Stimulated activated CD4-positive, alpha-beta T cell treated with anti-CD3 and anti-CD28 coated beads, Interleukin-4, amount 100 ng/mL, for 1 hour (primary cell): ENCODE measurements at regions not wholly inside any gene's neighbourhood (a gene's known extent, or its start where the extent isn't known, plus 50 kb on each side); places are given as distances from the start of the nearest gene placed in this dataset.
"Not testable (repeated sequence)": the region's sequence is repeated elsewhere in the genome, so short reads cannot be mapped to it uniquely, and the experiment has no call there.

Experiments
- DNase-seq: peaks from one replicate; pipeline ENCODE4 v3.0.0-alpha.2; 2020

GRCh38 chr3:181929501-181929900 lies 217.8 kb downstream of the SOX2 start:
- no peak for DNase-seq

- no peak for DNase-seq
Observed at GRCh38 chr3:181930105-181930504, 218.4 kb downstream of the SOX2 start.

- no peak for DNase-seq
Observed at GRCh38 chr3:181932039-181932438, 220.3 kb downstream of the SOX2 start.

- no peak for DNase-seq
Observed at GRCh38 chr3:181933052-181933618, 221.4 kb downstream of the SOX2 start.

- no peak for DNase-seq
Observed at GRCh38 chr3:181935915-181936314, 224.2 kb downstream of the SOX2 start.

GRCh38 chr3:181936774-181937173 lies 225.0 kb downstream of the SOX2 start:
- DNase-seq: no peak

- not testable (repeated sequence) for DNase-seq
Observed at GRCh38 chr3:181938580-181938979, 226.9 kb downstream of the SOX2 start.

- no peak for DNase-seq
Observed at GRCh38 chr3:181940703-181941102, 229.0 kb downstream of the SOX2 start.

GRCh38 chr3:181941250-181941649 lies 229.5 kb downstream of the SOX2 start:
- no peak for DNase-seq

- no peak for DNase-seq
Observed at GRCh38 chr3:181943285-181943684, 231.6 kb downstream of the SOX2 start.

- no peak for DNase-seq
Observed at GRCh38 chr3:181947606-181948005, 235.9 kb downstream of the SOX2 start.

GRCh38 chr3:181948286-181948685 lies 236.6 kb downstream of the SOX2 start:
- DNase-seq: no peak

- DNase-seq: no peak
Observed at GRCh38 chr3:181952221-181952620, 240.5 kb downstream of the SOX2 start.

- DNase-seq: no peak
Observed at GRCh38 chr3:181952929-181953328, 241.2 kb downstream of the SOX2 start.

- DNase-seq: no peak
Observed at GRCh38 chr3:181955566-181955965, 243.8 kb downstream of the SOX2 start.

GRCh38 chr3:181956122-181956521 lies 244.4 kb downstream of the SOX2 start:
- DNase-seq: no peak

- DNase-seq: no peak
Observed at GRCh38 chr3:181966393-181966792, 254.7 kb downstream of the SOX2 start.

- DNase-seq: no peak
Observed at GRCh38 chr3:181969925-181970324, 258.2 kb downstream of the SOX2 start.

GRCh38 chr3:181971424-181971823 lies 259.7 kb downstream of the SOX2 start:
- DNase-seq: no peak

- no peak for DNase-seq
Observed at GRCh38 chr3:181974198-181974597, 262.5 kb downstream of the SOX2 start.

GRCh38 chr3:181976526-181976925 lies 264.8 kb downstream of the SOX2 start:
- DNase-seq: no peak

GRCh38 chr3:181985386-181985785 lies 273.7 kb downstream of the SOX2 start:
- DNase-seq: no peak

- no peak for DNase-seq
Observed at GRCh38 chr3:181987736-181988135, 276.0 kb downstream of the SOX2 start.

GRCh38 chr3:181998828-181999227 lies 287.1 kb downstream of the SOX2 start:
- no peak for DNase-seq

- no peak for DNase-seq
Observed at GRCh38 chr3:181999314-181999713, 287.6 kb downstream of the SOX2 start.

GRCh38 chr3:182000447-182000846 lies 288.7 kb downstream of the SOX2 start:
- DNase-seq: no peak
